SK-N-SH (cell line): ENCODE measurements at regions not wholly inside any gene's neighbourhood (a gene's known extent, or its start where the extent isn't known, plus 50 kb on each side); places are given as distances from the start of the nearest gene placed in this dataset.
"Not testable (repeated sequence)": the region's sequence is repeated elsewhere in the genome, so short reads cannot be mapped to it uniquely, and the experiment has no call there.

ENCODE experiments used
- CTCF ChIA-PET: fragments of 300-600, 350-600 bp; formaldehyde crosslinking; extraction: SDS; loops from one replicate; lab custom pipeline; 2021; lab: Yijun Ruan, JAX
- POLR2A ChIA-PET: fragments of 350-600 bp; sonication (Branson Sonifier 250); formaldehyde crosslinking; extraction: SDS; loops from one replicate; lab custom pipeline; 2020; ENCODE audit warnings: antibody characterized with exemption, inconsistent platforms; lab: Yijun Ruan, JAX
- DNase-seq: peaks from one replicate; pipeline ENCODE4 v3.0.0; 2012
- H2AFZ ChIP-seq: fragments of 200-600 bp; sonication (generic); 2 replicates; pipeline ENCODE4 v1.8.1; 2016; ENCODE audit warnings: antibody characterized with exemption, mild to moderate bottlenecking, low read depth
- H3F3A ChIP-seq: fragments of 200-600 bp; sonication (generic); replicated peaks from 2 replicates; pipeline ENCODE3; 2016; ENCODE audit warnings: antibody characterized with exemption, mild to moderate bottlenecking; ENCODE audit not compliant: insufficient read depth
- H3K27ac ChIP-seq, 2 experiments: fragments of 200-500 bp in 1 of 2; fragments of 200-600 bp in 1 of 2; sonication (Bioruptor generic) in 1 of 2; sonication (generic), shearing (Covaris generic) in 1 of 2; 2 replicates each; pipeline versions ENCODE4 v1.5.1 to v1.6.1; 2014 to 2016; ENCODE audit warnings: low read depth in 2 of 2, inconsistent platforms in 1 of 2, low read length in 1 of 2, mild to moderate bottlenecking in 1 of 2, mixed read lengths in 1 of 2
- H3K27me3 ChIP-seq: fragments of 200-600 bp; sonication (generic), shearing (Covaris generic); 2 replicates; pipeline ENCODE4 v1.6.1; 2016; ENCODE audit warnings: mixed run types; ENCODE audit not compliant: insufficient read depth
- H3K36me3 ChIP-seq, 2 experiments: fragments of 200-500 bp in 1 of 2; fragments of 200-600 bp in 1 of 2; sonication (Bioruptor generic) in 1 of 2; sonication (generic) in 1 of 2; replicated peaks in 1 of 2; 2 replicates each; pipeline versions ENCODE3 to v1.5.1; 2014 to 2016; ENCODE audit warnings: low read length in 1 of 2, mild to moderate bottlenecking in 1 of 2; ENCODE audit not compliant: insufficient read depth in 2 of 2, control insufficient read depth in 1 of 2
- H3K4me1 ChIP-seq, 2 experiments: fragments of 200-500 bp in 1 of 2; fragments of 200-600 bp in 1 of 2; sonication (Bioruptor generic) in 1 of 2; sonication (generic), shearing (Covaris generic) in 1 of 2; 2 replicates each; pipeline versions ENCODE4 v1.5.1 to v1.6.1; 2014 to 2016; ENCODE audit warnings: low read depth in 1 of 2, low read length in 1 of 2, mixed run types in 1 of 2; ENCODE audit not compliant: insufficient read depth in 2 of 2, control insufficient read depth in 1 of 2
- H3K4me2 ChIP-seq: fragments of 200-600 bp; sonication (generic), shearing (Covaris generic); 2 replicates; pipeline ENCODE4 v1.6.1; 2017; ENCODE audit warnings: mixed run types
- H3K4me3 ChIP-seq, 2 experiments: fragments of 200-500 bp in 1 of 2; fragments of 200-600 bp in 1 of 2; sonication (Bioruptor generic) in 1 of 2; sonication (generic), shearing (Covaris generic) in 1 of 2; 2 replicates each; pipeline versions ENCODE4 v1.5.1 to v1.8.1; 2014 to 2016; ENCODE audit warnings: low read depth in 2 of 2, inconsistent platforms in 1 of 2, low read length in 1 of 2, mild to moderate bottlenecking in 1 of 2, mixed read lengths in 1 of 2, moderate library complexity in 1 of 2
- H3K79me2 ChIP-seq: fragments of 200-600 bp; sonication (generic); 2 replicates; pipeline ENCODE4 v1.8.1; 2017; ENCODE audit warnings: mild to moderate bottlenecking; ENCODE audit not compliant: insufficient read depth
- H3K9ac ChIP-seq: fragments of 200-600 bp; sonication (generic); 2 replicates; pipeline ENCODE4 v1.6.1; 2017; ENCODE audit warnings: mixed run types
- H3K9me2 ChIP-seq: fragments of 200-600 bp; sonication (generic); 2 replicates; pipeline ENCODE4 v1.6.1; 2017; ENCODE audit warnings: mixed run types
- H3K9me3 ChIP-seq: fragments of 200-600 bp; sonication (generic); 2 replicates; pipeline ENCODE4 v1.6.1; 2017; ENCODE audit warnings: mixed run types, mild to moderate bottlenecking, moderate library complexity
- H4K20me1 ChIP-seq: fragments of 200-600 bp; sonication (generic); 2 replicates; pipeline ENCODE4 v1.6.1; 2017; ENCODE audit warnings: mild to moderate bottlenecking, mixed run types; ENCODE audit not compliant: insufficient read depth
- CHD2 ChIP-seq: fragments of 150-350 bp; IDR thresholded peaks from 2 replicates; pipeline ENCODE4 v1.6.1; 2018; ENCODE audit warnings: low read length; ENCODE audit not compliant: partially characterized antibody
- ELF1 ChIP-seq: IDR thresholded peaks from 2 replicates; pipeline ENCODE4 v1.4.0; 2012
- FOSL2 ChIP-seq: IDR thresholded peaks from 2 replicates; pipeline ENCODE4 v1.4.0; 2012; ENCODE audit warnings: low read depth, mild to moderate bottlenecking, moderate library complexity, borderline replicate concordance
- FOXM1 ChIP-seq: IDR thresholded peaks from 2 replicates; pipeline ENCODE4 v1.4.0; 2012; ENCODE audit warnings: low read depth, mild to moderate bottlenecking
- GABPA ChIP-seq: IDR thresholded peaks from 2 replicates; pipeline ENCODE4 v1.4.0; 2012; ENCODE audit warnings: low read depth, mild to moderate bottlenecking
- IRF3 ChIP-seq: fragments of 150-350 bp; IDR thresholded peaks from 2 replicates; pipeline ENCODE4 v1.6.1; 2016; ENCODE audit warnings: mild to moderate bottlenecking, low read depth, low read length
- RXRA ChIP-seq: IDR thresholded peaks from 2 replicates; pipeline ENCODE4 v1.4.0; 2012; ENCODE audit warnings: low read depth, mild to moderate bottlenecking, borderline replicate concordance
- SIN3A ChIP-seq: IDR thresholded peaks from 2 replicates; pipeline ENCODE4 v1.6.1; 2012; ENCODE audit warnings: low read depth, mild to moderate bottlenecking, low read length, moderate library complexity, borderline replicate concordance
- SMC3 ChIP-seq: IDR thresholded peaks from 2 replicates; pipeline ENCODE4 v1.6.1; 2012; ENCODE audit warnings: low read depth, low read length, improper control_type of control experiment
- USF2 ChIP-seq: fragments of 150-350 bp; IDR thresholded peaks from 2 replicates; pipeline ENCODE4 v1.6.1; 2017; ENCODE audit warnings: antibody characterized with exemption, low read length, low read depth, borderline replicate concordance
- WGBS: methylation state at CpG from one replicate; pipeline ENCODE4 v1.1.6; 2017; ENCODE audit warnings: low lambda C conversion rate; 5-methylcytosine and 5-hydroxymethylcytosine counted together
- TF ChIP-seq, protein P1 (sequence below): IDR thresholded peaks from 2 replicates; pipeline ENCODE4 v1.4.0; 2012; ENCODE audit warnings: low read depth, borderline replicate concordance

GRCh38 chr9:118693645-118694044 is 675.6 kb downstream of the BRINP1 start:
- H3K36me3 ChIP-seq = no peaks in the 10 kb centered on the region
- no peak overlapping the region for H3K27ac ChIP-seq
- no peak for TF ChIP-seq SMC3
- TF ChIP-seq, protein P1, sequence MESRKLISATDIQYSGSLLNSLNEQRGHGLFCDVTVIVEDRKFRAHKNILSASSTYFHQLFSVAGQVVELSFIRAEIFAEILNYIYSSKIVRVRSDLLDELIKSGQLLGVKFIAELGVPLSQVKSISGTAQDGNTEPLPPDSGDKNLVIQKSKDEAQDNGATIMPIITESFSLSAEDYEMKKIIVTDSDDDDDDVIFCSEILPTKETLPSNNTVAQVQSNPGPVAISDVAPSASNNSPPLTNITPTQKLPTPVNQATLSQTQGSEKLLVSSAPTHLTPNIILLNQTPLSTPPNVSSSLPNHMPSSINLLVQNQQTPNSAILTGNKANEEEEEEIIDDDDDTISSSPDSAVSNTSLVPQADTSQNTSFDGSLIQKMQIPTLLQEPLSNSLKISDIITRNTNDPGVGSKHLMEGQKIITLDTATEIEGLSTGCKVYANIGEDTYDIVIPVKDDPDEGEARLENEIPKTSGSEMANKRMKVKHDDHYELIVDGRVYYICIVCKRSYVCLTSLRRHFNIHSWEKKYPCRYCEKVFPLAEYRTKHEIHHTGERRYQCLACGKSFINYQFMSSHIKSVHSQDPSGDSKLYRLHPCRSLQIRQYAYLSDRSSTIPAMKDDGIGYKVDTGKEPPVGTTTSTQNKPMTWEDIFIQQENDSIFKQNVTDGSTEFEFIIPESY = no peak
- TF ChIP-seq RXRA = no peak
- TF ChIP-seq CHD2 = no peak
- TF ChIP-seq FOXM1 = no peak
- TF ChIP-seq USF2 = no peak
- TF ChIP-seq ELF1 = no peak
- TF ChIP-seq IRF3 = no peak
- TF ChIP-seq GABPA = no peak
- no peak for TF ChIP-seq SIN3A
- TF ChIP-seq FOSL2 = no peak
- no peaks in the 10 kb centered on the region for H4K20me1 ChIP-seq
- WGBS = 25% methylated on average over 2 of the region's 2 CpGs
- ChIA-PET CTCF (no interaction called here), POLR2A (no interaction called here)
- DNase-seq = no peak
- no peak overlapping the region for H3K4me2 ChIP-seq
- H3K9me3 ChIP-seq = no peaks in the 10 kb centered on the region
- H3K4me3 ChIP-seq = no peak overlapping the region
- no peaks in the 10 kb centered on the region for H3K4me1 ChIP-seq
- H3K9me2 ChIP-seq = no peaks in the 10 kb centered on the region
- H3K27me3 ChIP-seq = no peaks in the 10 kb centered on the region
- H2AFZ ChIP-seq = no peak overlapping the region
- H3K79me2 ChIP-seq = no peaks in the 10 kb centered on the region
- H3K9ac ChIP-seq = no peak overlapping the region
- H3F3A ChIP-seq = no peaks in the 10 kb centered on the region

DNA sequence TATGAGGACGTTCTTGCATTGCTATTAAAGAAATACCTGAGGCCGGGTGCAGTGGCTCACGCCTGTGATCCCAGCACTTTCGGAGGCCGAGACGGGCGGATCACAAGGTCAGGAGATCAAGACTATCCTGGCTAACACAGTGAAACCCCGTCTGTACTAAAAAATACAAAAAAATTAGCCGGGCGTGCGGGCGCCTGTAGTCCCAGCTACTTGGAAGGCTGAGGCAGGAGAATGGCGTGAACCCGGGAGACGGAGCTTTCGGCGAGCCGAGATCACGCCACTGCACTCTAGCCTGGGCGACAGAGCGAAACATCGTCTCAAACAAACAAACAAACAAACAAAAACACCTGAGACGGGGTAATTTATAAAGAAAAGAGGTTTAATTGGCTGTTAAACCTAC is 674.0 kb downstream of the BRINP1 start:
- H3K4me2 ChIP-seq, H3K36me3 ChIP-seq, H4K20me1 ChIP-seq, H2AFZ ChIP-seq, H3K27me3 ChIP-seq, H3K79me2 ChIP-seq, H3K4me3 ChIP-seq, DNase-seq, H3K9me2 ChIP-seq, H3K27ac ChIP-seq, H3K9me3 ChIP-seq, H3K9ac ChIP-seq, CTCF ChIA-PET, H3F3A ChIP-seq, POLR2A ChIA-PET, H3K4me1 ChIP-seq: not testable (repeated sequence)
- 64% methylated on average over 23 of the region's 23 CpGs for WGBS
